HG03442 (cell line): ENCODE measurements at regions not wholly inside any gene's neighbourhood (a gene's known extent, or its start where the extent isn't known, plus 50 kb on each side); places are given as distances from the start of the nearest gene placed in this dataset.
A peak's percentile ranks its signal among the peaks of the same experiment; 100 is the strongest.

Experiments used
- ATAC-seq: cut with Tn5 transposase; IDR thresholded peaks from one replicate; pipeline ENCODE4 v1.9.1; 2021; ENCODE audit warnings: mild to moderate bottlenecking, moderate library complexity; ENCODE audit not compliant: unreplicated experiment

DNA sequence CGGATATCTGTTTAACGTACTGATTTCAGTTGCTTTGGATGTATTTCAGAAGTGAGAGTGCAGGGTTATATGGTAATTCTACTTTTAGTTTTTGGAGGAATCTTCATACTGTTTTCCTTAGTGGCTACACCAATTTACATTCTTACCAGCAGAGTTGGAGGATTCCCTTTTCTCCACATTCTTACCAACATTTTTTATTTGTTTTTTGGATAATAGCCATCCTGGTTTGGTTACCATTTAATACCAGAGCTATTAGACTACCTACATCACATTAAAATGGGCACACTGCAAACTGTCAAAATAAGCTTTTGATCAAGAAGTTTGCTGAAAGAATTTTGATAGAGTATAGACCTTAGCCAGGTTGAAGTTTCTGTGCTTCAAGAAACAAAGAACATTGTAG, 217.2 kb upstream of the CFAP20DC start:
- ATAC-seq, result no peak

GRCh38 chr3:59266551-59266950, 216.7 kb upstream of the CFAP20DC start:
- no peak for ATAC-seq

- ATAC-seq, result no peak
Observed at GRCh38 chr3:59265566-59265965, 215.7 kb upstream of the CFAP20DC start.

DNA sequence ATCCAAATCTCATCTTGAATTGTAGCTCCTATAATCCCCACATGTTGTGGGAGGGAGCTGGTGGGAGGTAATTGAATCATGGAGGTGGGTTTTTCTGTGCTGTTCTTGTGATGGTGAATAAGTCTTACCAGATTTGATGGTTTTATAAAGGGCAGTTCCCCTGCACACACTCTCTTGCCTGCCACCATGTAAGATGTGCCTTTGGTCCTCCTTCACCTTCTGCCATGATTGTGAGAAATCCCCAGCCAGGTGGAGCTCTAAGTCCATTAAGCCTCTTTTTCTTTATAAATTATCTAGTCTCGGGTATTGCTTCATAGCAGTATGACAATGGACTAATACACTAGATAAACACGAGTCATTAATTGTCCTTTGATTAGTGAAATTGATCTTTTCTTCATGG, 214.5 kb upstream of the CFAP20DC start:
- ATAC-seq, result no peak

- no peak for ATAC-seq
Observed at GRCh38 chr3:59263152-59263551, 213.3 kb upstream of the CFAP20DC start.

GRCh38 chr3:59262076-59262498, 212.3 kb upstream of the CFAP20DC start:
- peak; percentile 83 for ATAC-seq

DNA sequence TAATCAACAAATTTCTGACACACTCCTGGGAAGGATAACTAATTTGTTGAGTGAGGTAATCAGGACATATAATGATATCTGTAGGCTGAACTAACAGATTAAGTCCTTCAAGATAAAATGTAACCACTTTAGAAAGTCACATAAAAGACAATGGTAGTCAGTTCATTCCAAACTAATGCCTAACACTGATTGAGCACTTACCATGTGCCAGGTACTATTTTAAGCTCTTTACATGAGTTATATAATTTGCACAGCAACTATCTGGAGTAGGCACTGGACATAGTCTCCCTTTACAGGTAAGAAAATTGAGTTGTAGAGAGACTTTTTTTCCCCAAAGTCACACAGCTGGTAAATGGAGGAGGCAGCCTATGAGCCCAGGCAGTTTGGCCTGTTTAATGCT, 211.2 kb upstream of the CFAP20DC start:
- no peak for ATAC-seq

DNA sequence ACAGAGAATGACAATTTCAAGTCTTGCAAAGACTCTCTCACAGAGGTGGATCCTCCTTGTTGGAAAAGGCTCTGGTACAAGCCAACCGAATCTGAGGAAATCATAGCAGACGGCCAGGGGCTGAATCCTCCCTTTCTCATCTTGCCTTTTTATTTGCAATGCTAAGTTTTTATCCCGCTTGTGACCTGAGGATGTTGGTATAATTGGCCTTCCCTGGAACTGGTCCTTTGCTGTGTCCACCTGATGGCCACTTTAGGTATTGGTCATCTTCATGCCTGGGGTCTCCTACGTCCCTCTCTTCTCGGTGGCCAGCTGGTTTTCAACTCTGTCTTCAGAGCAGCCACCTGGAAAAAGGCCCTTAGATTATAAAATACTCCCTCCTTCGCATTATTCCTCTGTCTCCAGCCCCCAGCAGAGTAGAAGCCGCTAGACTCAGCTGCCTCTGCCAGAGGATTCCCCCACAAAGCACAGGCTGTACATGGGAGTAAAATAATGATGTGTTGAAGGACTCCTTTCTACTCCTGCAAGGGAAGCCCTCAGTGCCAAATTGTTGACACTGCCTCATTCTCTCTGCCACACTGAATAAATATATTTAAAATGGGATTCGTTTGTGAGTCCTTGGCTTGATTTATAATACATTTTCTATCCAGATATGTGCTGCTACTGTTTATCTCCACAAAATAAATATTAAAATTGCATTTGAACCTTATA, 208.9 kb upstream of the CFAP20DC start:
- no peak for ATAC-seq

GRCh38 chr3:59257506-59257905, 207.7 kb upstream of the CFAP20DC start:
- ATAC-seq, result no peak

GRCh38 chr3:59256230-59256629, 206.4 kb upstream of the CFAP20DC start:
- no peak for ATAC-seq

DNA sequence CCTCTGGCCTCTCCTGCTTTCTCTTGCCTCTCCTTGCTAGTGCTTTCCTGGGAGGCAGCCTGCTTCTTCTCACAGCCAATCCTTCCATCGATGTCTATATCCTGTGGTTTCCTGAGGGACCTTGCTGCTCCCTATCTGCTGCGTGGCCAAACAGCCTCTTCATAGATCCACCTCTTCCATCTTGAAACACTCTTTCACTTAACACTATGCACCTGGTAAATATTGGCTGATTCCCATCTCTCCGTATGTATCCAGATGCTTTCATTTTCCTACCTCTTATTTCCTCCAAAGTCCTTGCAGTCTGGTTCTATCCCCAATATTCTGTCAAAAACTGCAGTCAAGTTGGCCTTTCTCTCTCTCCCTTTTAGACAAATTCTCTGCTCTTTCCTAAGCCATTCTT, 205.2 kb upstream of the CFAP20DC start:
- ATAC-seq, result no peak

- ATAC-seq, result no peak
Observed at GRCh38 chr3:59254433-59254832, 204.6 kb upstream of the CFAP20DC start.

DNA sequence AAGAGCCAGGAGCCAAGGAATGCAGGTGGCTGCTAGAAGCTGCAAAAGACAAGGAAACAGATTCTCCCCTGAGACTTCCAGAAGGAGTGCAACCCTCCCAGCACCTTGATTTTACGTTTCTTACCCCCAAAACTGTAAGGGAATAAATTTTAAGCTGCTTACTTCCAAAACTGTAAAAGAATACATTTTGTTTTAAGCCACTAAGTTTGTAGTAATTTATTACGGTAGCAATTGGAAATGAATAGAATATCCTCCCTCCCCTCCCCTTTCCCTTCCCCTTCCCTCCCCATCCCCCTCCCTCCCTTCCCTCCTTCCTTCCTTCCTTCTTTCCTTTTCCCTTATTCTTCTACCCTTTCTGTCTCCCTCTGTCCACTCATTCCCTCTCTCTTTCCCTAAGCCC, 203.7 kb upstream of the CFAP20DC start:
- no peak for ATAC-seq

DNA sequence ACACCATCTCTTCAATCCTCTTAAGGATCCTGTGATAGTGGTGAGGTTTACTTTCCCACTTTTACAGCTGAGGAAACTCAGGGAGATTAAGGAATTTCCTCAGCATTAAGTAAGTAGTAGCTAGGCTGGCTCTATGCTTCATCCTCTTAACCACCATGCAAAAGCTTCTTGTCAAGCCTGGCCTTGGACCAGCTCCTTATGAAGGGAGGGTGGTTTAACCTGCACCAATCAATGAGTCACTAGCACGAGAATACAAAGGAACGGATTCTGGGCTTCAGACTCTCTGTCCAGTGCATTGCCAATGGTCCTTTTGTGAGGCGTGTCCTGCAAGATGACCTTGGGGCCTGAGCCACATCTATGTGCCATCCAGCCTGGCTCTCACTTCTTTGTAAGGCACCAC, 202.0 kb upstream of the CFAP20DC start:
- no peak for ATAC-seq

DNA sequence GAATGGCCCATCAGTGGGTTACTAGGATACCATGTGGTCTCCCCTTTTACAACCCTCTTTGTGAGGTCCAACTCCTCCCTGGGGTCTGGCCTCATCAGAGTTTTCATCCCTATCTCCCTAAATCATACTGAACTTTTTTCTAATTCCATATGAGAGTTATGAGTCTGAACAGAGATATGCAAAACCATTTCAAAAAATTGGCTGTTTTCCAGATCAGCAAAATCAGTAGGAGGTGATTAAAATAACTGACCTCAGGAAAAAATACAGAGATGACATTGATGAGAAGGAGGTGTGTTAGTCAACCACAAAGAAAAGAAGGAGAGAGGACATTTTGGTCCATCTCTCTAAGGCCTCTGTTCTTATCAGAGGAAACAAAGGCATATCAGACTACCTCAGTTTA, 200.8 kb upstream of the CFAP20DC start:
- no peak for ATAC-seq

DNA sequence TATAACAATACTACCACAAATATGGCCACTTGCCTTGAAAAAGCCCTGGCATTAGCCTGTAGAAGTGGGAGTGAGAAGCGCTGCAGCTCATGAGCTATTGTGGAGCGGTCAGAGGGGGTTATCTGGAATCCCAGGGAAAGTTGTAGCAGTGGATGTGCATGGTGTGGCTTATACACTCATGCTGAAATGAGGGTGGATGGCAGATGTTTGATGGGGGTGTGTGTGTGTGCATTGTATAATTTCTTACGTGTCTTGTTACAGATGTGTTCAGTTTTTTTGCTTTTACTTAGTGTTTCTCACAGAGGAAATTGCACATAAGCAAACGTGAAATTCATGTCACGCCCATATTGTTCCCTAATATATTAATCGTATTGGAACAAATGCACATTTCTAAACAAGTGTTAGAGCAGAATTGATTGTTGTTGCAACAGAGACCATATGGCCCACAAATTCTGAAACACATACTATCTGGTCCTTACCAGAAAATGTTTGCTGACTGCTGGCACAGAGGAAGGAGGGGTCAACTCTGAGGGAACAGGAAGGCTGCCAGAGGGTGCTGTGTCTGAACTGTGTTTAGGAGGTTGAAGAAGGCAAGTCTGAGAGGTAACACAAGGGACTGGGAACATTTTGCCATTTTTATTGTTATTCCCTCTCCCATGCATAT, 200.0 kb upstream of the CFAP20DC start:
- ATAC-seq, result no peak

DNA sequence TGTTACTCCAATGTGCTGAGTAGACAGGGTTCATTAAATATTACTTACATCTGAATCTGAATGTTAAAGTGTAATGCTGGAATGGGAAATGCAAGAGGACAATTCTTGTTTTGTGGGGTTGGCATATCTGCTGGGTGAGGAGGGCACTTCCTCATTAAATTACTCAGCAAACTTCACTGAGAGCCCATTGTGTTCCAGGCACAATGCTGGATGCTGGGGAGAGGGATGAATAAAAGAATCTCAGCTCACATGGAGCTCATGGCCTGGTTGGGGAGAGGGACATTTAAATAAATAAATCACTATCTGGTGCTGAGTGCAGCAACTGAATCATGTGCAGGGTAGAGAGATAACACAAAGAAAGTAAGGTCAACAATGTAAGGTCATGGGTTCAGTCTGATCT, 199.2 kb upstream of the CFAP20DC start:
- ATAC-seq, result no peak

DNA sequence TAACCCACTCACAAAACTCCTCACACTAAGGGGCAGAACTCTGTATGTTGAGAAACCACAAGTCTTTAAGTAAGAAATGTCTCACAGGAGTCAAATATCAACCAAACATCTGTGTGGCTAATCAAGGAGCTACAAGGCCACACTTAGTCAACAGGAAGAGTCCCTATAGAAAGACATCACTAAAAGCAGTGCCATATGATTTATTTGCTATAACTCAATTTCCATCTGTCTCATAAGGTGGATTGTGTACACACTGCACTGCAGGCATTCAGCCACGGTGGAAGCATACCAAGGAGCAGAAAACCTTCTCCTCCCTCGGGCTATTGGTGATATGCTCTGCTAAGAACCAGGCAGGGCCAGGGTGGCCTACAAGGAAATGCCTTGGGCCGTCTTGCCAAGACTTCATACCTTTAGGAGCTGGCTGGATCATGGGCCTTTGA, 197.6 kb upstream of the CFAP20DC start:
- ATAC-seq, result peak; percentile 45

DNA sequence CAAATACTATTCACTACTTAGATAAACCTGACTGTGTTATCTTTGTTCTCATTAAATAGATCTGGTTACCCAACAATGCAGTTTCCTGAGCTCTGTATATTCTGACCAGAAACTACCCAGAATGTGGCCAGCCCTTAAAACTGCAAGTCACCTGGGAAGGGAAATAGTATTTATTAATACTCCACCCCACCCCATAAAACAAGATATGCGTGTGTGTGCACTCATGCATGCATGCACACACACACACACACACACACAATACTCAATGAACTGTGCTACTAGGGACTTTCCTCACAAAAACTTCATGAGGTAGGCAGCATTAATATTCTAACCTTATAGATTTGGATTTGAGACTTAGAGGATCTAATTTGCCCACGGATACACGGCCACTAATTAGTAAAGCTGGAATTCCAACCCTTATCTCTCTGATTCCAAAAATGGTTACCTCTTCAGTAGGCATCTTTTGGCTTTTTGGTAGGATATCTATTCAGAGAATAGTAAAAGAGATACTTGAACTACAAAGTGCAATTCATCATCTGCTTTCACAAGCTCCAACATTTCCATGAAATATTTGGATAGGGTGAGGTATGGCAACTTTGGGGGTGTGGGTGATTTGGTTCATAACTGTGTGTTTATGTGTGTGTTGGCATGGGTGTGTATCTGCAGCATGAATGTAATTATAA, 197.0 kb upstream of the CFAP20DC start:
- ATAC-seq, result peak; percentile 43

DNA sequence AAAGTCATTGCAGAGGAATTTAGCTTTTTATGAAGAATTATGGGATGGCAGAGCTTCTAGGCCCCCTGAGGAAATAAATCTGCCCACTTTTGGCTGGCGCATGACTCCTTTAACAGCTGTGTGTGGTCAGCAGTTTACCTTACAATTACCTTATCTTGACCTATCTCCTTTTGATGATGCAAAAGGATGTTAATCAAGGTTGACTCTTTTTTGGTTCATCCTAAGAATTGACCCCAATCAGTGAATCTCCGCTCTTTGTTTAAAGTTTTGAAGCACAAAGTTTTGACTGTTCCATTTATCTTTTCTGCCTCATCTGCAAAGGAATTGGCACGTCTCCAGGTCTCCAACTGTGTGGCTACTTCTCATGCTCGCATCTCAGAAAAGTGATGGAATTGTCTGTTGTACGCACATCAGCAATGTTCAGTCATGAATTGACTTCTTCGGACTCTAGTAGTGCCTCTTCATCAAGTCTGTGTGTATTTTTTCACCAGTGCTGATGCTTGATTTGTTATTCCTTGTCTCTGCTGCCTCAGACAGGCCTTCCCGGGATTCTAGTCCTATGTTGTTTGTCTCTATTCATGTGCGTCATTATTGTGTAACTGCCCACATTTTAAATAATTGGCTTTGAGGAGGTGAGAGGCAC, 196.2 kb upstream of the CFAP20DC start:
- no peak for ATAC-seq

GRCh38 chr3:59245300-59245858, 195.6 kb upstream of the CFAP20DC start:
- no peak for ATAC-seq
